ENCODE measurements at regions not wholly inside any gene's neighbourhood (a gene's known extent, or its start where the extent isn't known, plus 50 kb on each side); places are given as distances from the start of the nearest gene placed in this dataset.

GRCh38 chr5:56460195-56460546 is 227.0 kb upstream of the ANKRD55 start:
- Histone ChIP-seq H3K27ac (ENCODE audit: insufficient read length, low read depth, low read length) (no peak overlapping the region), H2BK15ac (ENCODE audit: low read depth, low read length) (no peak overlapping the region), H2BK12ac (ENCODE audit: insufficient read length, low read depth, low read length) (no peak overlapping the region), H3K9ac (ENCODE audit: extremely low read depth, insufficient read length, low read length) (no peak overlapping the region), H3K23me2 (ENCODE audit: insufficient read length, low read depth, low read length, poor library complexity, severe bottlenecking) (no peaks in the 10 kb centered on the region), H3K9me3 (ENCODE audit: control insufficient read depth, low read depth, low read length) (no peaks in the 10 kb centered on the region), H2AFZ (ENCODE audit: low read length) (no peak overlapping the region), H3K79me1 (ENCODE audit: insufficient read depth, low read depth, low read length, poor library complexity, severe bottlenecking) (no peaks in the 10 kb centered on the region), H3K14ac (ENCODE audit: insufficient read depth, low read length) (no peak overlapping the region), H4K91ac (ENCODE audit: insufficient read length, low read depth, low read length) (no peak overlapping the region), H4K5ac (ENCODE audit: insufficient read length, low read depth, low read length) (no peak overlapping the region), H4K20me1 (ENCODE audit: control insufficient read depth, insufficient read depth, insufficient read length) (no peaks in the 10 kb centered on the region), H3K4me1 (ENCODE audit: insufficient read depth, low read length) (peaks cover 8% of the 10 kb centered on the region; the same call in 1 of the 2 replicates), H2BK5ac (ENCODE audit: insufficient read length, low read length) (no peak overlapping the region), H2BK20ac (ENCODE audit: low read depth, low read length, poor library complexity, severe bottlenecking) (no peak overlapping the region), H2BK120ac (ENCODE audit: low read depth, low read length, poor library complexity, severe bottlenecking) (no peak overlapping the region), H3K4ac (ENCODE audit: low read depth, low read length) (no peak overlapping the region), H3K27me3 (ENCODE audit: insufficient read depth, low read length) (no peaks in the 10 kb centered on the region), H3T11ph (ENCODE audit: low read length) (no peak overlapping the region), H3K79me2 (ENCODE audit: insufficient read depth, low read length) (no peaks in the 10 kb centered on the region), H2AK5ac (ENCODE audit: insufficient read length, low read length) (no peak overlapping the region), H3K56ac (ENCODE audit: insufficient read length, low read depth, low read length) (no peak overlapping the region), H3K23ac (ENCODE audit: insufficient read length, low read depth, low read length) (no peak overlapping the region), H4K8ac (replicated peaks; ENCODE audit: insufficient read length, low read depth, low read length) (no peak overlapping the region), H3K4me2 (ENCODE audit: insufficient read depth, insufficient read length, low read length) (no peak overlapping the region), H3K18ac (ENCODE audit: insufficient read length, low read depth, low read length) (no peak overlapping the region)
- WGBS (ENCODE audit: extremely low coverage, insufficient read length, low lambda C conversion rate) = no CpG with 5 or more reads among the region's 2 CpGs
- Mint-ChIP-seq H3K36me3 (ENCODE audit: insufficient read depth in 1 of 3, low read depth in 3 of 3) (no peaks in the 10 kb centered on the region), H3K27me3 (ENCODE audit: low read depth) (peaks cover 2% of the 10 kb centered on the region), H3K9me3 (no peaks in the 10 kb centered on the region), H3K4me3 (no peak overlapping the region), H3K4me1 (peaks cover 38 to 41% of the 10 kb centered on the region in 2 experiments), H3K27ac (no peak overlapping the region)
- DNase-seq = no peak
- TF ChIP-seq CTCF (conservative IDR thresholded peaks at IDR 0.05) = no peak

Data from H9 (cell line).